T-helper 2 cell treated with Interferon-gamma antibody and Interleukin-4, amounts not matched to agents 100 ng/mL and 5 ng/mL, for 36 hours (primary cell): ENCODE measurements at regions not wholly inside any gene's neighbourhood (a gene's known extent, or its start where the extent isn't known, plus 50 kb on each side); places are given as distances from the start of the nearest gene placed in this dataset.

ENCODE experiments used
- intact Hi-C: fragments of 100-400 bp; cut with micrococcal nuclease; formaldehyde crosslinking; loops from one replicate; pipeline ENCODE4 v1.15.1; 2023

DNA sequence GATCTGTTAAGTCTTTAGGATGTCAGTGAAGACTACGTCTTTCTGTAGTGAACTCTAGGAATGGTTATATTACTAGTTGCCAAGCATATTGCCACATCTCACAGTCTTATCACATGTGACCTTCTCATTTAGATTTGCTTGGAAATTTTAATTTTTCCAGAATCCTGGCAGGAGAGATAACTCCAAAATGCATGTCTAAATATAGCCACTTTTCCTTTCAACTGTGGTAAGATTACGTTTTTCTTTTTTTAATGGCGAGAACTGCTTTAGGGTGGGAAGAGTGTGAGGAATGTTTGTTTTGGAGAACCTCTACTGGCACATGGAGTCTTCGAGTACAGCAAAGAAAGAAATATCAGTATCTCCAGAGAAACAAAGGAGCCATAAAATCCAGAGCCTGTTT is 91.7 kb upstream of the ADAMTSL1 start:
- intact Hi-C loops = no loop called here

DNA sequence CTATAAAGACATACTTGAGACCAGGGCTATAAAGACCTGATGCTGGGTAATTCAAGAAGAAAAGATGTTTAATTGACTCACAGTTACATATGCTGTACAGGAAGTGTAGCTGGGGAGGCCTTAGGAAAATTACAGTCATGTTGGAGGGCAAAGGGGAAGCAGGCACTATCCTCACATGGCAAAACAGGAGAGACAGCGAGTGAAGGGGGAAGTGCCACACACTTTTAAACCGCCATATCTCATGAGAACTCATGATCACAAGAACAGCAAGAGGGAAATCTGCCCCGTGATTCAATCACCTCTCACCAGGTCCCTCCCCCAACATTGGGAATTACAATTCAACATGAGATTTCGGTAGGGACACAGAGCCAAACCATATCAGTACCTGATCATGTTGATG is 89.9 kb upstream of the ADAMTSL1 start:
- intact Hi-C loops = no loop called here

DNA sequence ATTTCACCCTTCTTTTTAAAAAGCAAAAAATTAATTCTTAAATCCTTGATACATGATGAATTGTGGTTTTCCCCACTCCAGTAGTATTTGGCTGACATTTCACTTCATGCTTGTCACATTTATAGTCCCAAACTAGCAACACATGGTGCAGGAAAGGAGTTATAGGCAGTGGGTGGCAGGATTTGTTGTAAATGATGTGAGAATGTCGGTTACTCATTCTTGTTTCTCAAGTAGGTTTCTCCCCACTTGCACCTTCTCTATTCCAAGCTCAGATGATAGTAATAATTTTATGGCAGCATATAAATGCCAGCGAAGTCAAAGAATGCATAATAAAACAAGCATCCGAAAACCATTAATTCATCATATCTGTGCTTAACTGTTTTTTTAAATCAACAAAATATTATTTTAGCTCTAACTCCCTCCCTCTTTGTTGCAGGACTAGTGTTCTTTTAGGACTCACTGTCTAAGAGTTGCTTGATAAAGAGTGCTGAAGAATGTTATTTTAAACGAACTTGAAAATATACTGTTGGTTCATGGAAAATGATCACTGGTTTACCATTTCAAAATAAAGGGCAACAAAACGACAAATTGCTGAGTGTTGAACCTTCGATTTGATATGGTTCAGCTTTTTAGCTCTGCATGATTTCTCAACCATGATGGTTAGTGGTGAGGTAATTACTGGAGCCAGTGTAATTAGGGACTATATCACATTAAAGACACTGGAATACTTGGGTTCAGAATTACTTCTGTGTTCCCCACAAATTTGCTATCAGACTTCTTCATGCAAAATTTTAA is 88.1 kb upstream of the ADAMTSL1 start:
- intact Hi-C loops = no loop called here

DNA sequence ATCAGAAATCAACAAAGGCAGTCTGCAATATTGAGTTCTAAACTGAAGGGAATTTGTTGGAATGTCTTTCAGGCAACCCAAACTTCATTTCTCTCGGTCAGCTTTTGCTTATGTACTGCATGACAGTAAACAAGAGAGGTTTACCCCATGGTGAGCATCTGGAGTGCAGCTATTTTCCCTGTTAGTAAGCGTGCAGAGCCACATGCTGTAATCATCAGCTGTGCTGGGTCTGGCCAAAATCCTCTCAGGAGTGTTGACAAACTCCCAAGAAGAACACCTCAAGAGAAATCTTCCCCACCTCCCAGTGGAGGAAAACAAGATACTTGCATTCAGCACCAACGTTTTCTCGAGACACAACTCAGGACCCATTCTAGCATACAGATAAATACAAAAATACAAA is 83.6 kb upstream of the ADAMTSL1 start:
- intact Hi-C loops = no loop called here

DNA sequence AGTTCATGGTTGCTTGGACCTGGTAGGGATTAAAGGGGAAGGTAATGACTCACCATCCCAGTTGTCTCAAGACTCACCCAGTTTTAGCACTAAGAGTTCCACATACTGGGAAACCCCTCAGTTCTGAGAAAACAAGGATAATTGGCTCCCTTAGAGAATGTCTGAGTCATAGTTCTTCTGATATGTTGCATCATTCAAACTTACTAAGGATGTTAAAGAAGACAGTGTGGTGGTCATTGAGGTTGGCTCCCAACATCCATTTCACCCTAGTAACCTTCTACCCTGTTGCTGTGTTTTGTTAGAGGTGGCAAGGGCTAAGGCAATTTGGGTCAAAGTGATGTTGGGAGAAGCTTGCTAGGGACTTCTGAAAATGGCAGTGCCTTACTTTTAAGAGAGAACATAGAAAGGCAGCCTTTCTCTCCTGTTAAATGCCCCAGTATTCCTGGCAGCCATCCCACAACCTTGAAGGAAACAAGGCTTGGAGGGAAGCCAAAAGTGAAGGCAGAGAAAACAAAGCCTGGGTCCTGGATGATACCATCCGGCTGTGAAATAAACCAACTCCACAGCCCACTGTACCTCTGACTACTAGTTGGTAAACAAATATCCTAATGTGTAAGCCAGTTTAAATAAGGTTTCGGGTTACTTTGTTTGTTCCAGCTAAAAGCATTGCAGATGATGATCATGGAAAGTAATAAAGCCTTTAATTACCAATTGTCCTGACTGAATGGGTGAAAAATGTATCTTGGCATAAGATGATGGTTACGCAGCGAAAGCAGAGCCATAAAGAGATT is 80.4 kb upstream of the ADAMTSL1 start:
- intact Hi-C loops = no loop called here

DNA sequence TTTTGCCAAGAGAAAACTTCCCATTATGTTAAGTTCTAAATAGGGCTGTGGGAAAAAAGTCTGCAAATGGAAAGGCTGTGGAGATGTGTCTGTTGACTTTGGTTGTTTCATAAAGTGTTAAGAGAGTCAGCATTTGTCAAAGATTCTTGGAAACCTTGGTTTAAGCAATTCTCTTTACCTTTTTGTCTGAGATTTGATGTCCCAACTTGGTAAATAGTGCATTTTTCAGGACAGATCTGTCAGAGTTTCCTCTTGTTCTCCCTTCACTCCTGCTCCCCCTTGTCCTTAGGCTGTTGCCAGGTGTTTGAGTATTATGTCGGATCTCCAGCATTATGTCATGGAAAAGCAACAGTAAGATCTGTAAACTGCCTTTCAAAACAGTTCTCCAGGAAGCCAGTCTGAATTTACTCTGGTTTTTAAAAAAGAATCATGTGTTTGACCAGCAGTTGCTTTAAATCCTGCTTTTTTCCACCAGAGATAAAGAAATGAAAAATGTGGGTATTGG is 79.1 kb upstream of the ADAMTSL1 start:
- intact Hi-C loops = no loop called here

DNA sequence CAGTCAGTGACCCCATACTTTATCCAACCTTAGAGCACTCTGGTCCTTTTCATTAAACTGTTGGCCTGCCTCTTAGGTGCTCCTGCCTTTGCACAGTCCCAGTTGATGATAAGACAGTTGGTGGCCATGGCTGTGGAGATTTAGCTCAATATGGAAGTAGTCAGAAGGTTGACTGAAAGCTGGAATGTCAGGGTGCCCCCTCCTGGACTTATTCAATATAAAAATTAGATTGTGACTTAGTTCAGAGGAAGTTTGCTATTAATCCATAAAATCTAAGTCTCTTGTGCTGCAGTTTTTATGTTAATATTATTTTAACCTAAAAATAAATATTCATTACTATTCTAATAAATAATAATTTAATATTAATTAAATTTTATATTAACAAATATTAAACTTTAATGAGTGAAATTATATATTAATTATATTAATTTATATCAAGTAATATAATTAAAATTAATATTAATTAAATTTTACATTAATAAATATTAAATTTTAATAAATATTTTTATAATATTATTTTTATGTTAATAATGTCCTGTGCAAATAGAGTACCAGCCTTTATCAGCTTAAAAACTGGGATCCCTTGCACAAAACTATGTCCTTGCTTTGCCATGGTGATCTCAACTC is 77.7 kb upstream of the ADAMTSL1 start:
- intact Hi-C loops = no loop called here

DNA sequence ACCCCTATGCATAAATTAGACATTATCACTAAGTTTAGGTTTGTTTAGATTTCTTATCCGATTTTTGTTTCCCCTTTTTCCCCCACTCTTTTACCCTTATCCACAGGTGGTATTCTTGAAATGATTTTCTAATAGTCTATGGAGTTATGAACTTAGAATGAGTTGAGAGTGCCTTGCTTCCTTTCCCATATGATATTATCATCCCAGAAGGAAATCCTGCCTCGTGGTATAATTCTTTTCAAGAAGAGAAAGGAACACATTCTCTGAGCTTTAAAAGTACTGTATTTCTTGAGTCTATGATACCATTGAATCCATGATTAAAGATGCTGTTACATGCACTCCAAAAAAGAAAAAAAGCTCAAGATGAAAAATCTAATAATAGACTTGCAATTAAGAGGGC is 76.9 kb upstream of the ADAMTSL1 start:
- intact Hi-C loops = no loop called here

DNA sequence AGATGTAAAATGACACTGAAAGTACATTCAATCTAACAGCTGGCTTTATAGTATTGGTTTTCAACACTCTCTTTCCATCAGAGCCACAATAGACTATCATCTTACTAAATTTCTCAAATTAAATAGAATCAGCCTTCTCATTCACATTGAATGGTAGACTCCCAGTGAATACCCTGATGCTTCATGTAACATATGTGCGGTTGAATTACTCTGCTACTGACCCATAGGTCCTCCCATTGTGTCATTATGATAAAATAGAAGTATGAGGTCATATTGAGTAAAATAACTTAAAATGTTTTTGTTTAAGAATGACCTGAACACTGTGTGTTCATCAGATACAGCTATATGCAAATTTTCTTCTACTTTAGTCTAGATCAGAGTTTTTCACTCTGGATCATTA is 75.9 kb upstream of the ADAMTSL1 start:
- intact Hi-C loops = no loop called here

DNA sequence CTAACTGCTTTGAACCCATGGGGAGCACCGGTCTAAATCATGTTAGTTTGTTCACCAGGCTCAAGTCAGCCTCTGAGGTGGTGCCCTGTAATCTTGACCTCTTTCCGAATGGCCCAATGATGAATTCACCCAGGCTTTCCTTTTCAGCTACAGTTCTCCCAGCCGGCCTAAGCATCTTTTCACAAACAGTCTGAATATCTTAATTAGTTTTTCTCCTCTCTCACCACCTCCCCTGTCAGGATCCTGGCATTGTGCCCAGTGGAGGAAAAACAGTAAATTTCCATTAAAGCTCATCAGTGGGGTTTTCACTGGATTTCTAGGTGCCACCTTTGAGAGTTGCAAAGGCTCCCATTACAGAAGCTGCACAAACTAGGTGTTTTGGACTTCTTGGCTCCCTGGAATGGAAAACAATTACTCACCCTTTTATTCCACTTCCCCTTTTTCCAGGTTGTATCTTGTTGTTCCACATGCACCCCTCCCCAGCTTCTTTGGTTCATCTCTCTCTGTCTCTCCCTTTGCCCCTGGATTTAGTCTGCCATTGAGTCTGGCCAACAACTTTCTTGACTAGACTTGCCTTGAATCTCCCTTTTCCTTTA is 69.4 kb upstream of the ADAMTSL1 start:
- intact Hi-C loops = no loop called here

DNA sequence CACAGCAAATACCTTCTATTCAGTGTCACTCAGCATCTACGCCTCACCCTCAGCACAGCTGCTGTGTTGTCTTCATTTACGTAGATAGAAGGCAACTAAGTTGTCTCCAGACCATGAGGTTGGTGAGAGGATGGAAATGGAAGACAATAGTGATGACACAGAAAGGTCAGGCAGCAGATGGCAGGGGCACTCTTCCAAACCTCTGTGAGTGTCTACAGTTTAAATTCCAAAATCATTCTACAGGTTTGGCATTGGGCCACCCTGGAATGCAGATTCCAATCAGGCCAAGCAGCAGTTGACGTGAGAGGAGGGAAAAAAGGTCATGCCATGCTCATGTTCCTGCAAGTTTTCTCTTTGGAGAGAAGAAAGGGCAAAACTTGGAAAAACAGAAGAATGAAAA is 68.7 kb upstream of the ADAMTSL1 start:
- intact Hi-C loops = no loop called here

DNA sequence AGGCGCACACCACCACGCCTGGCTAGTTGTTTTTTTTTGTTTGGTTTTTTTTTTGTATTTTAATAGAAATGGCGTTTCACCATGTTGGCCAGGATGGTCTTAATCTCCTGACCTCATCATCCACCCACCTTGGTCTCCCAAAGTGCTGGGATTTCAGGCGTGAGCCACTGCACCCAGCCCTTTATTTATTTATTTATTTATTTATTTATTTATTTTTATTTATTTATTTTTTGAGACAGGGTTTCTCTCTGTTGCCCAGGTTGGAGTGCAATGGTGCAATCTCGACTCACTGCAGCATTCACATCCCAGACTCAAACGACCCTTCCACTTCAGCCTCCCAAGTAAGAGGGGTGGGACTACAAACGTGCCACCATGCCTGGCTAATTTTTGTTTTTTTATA is 63.0 kb upstream of the ADAMTSL1 start:
- intact Hi-C loops = no loop called here

DNA sequence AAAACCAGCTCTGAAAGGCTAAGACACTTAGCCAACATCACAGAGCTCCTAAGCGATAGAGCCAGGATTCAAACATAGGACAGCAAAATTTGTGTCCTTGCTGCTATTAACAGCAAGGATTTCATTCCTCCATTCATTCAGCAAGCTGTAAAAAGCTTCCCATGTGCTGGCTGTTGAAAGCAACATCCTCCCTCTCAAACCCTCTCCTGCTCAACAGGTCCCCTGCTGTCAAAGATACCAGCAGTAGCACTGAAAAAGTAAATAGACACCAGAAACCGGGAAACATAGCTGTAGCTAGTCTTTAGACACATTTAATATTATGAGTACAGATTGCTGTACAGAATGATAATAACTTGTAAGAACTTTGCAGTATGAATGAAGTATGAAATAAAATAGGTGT is 52.6 kb upstream of the ADAMTSL1 start:
- intact Hi-C loops = no loop called here

DNA sequence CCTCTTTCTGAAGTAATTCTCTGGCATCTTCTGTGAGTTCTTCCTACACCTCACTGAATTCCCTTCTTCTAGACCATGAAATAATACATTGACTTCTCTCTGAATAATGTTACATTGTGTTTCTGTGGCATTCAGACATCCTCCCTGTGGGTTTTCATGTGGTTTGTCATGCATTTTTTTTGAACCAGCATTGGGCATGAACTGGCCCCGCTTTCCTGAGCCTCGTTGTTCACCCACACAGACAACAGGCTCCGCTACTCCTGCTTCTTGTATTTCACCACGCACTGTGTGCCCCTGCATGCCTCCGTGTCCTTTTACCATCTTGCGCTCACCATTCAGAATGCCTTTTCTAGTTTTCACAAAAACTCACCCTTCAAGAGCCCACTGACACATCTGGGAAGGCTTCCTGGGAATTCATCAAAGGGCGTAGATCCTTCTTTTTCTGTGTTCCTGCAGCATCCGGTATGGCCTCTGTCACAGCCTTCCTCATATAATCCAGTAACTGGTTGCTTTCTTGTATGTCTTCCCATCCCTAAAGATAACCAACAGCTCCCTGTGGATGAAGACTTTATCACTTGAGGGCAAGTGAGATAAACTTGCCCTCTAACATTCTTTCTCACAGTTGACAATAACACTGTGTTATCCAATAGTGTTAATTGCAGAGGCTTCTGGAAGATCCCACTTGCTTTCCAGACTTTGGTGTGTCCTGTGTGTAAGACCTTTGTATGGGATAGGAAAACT is 51.5 kb upstream of the ADAMTSL1 start:
- intact Hi-C loops = no loop called here

DNA sequence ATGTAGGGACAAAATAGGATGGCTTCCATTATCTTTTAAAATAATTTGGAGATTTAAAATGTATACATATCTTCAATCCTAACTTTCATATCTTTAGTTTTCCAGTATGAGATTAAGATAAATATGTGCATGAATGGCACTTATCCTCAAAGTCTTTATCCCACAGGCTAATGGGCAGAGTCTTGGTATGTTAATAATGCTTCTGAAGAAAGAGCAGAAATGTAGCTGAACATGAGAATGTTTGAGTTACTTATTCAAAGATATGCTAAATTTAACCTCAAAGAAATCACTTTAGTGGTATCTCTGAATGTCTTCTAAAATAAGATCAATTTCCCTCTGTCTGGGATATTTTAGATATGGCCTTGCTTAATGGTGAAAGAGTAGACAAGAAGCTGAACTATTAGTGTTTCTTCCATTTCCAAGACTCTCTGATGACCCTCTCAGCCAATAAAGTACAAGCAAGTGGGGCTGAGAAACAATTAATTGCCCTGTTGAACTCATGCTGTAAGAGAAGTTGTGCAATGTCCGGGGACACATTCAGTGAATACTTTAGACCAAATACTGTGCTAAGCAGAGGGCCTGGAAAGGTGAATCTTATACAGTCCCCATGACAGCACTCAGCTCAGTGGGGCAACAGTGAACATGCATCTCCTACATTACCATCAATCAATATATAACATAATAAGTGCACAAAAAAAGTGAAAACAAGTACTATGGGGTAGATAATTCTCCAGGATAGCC is 50.0 kb upstream of the ADAMTSL1 start:
- intact Hi-C loops = no loop called here
